K562 (cell line): ENCODE measurements at regions not wholly inside any gene's neighbourhood (a gene's known extent, or its start where the extent isn't known, plus 50 kb on each side); places are given as distances from the start of the nearest gene placed in this dataset.

ENCODE experiments used
- BCLAF1 ChIP-seq, 2 experiments: fragments of 450-650 bp in 1 of 2; IDR thresholded peaks; 2 replicates each; pipeline ENCODE4 v1.6.1; 2011 to 2017; ENCODE audit warnings: low read depth in 2 of 2, antibody characterized with exemption in 1 of 2, borderline replicate concordance in 1 of 2, low read length in 1 of 2, mild to moderate bottlenecking in 1 of 2, mixed read lengths in 1 of 2; ENCODE audit not compliant: control insufficient read depth in 1 of 2
- BRD4 ChIP-seq: fragments of 200-600 bp; sonication (generic); IDR thresholded peaks from 2 replicates; pipeline ENCODE4 v1.6.1; 2017; ENCODE audit warnings: inconsistent platforms
- CHD2 ChIP-seq: IDR thresholded peaks from 2 replicates; pipeline ENCODE4 v1.6.1; 2011; ENCODE audit warnings: low read depth, low read length
- DPF2 ChIP-seq: fragments of 450-650 bp; IDR thresholded peaks from 2 replicates; pipeline ENCODE4 v1.6.1; 2016
- E2F5 ChIP-seq: sonication (generic); formaldehyde crosslinking; IDR thresholded peaks from 2 replicates; pipeline ENCODE4 v1.8.0; 2022; ENCODE audit warnings: mild to moderate bottlenecking, missing genetic modification reagents
- ELK3 ChIP-seq: fragments of 450-650 bp; formaldehyde crosslinking; IDR thresholded peaks from 2 replicates; pipeline ENCODE4 v1.4.0; 2020; ENCODE audit warnings: mild to moderate bottlenecking
- ETV6 ChIP-seq, 3 experiments: fragments of 150-350 bp in 1 of 3; sonication (generic) in 1 of 3; formaldehyde crosslinking in 1 of 3; IDR thresholded peaks; 2 replicates each; pipeline versions ENCODE4 v1.6.1 to v1.8.0; 2014 to 2022; ENCODE audit warnings: borderline replicate concordance in 2 of 3, low read depth in 2 of 3, antibody characterized with exemption in 1 of 3, low read length in 1 of 3, mild to moderate bottlenecking in 1 of 3, missing genetic modification reagents in 1 of 3
- MXI1 ChIP-seq: IDR thresholded peaks from 2 replicates; pipeline ENCODE4 v1.6.1; 2011; ENCODE audit warnings: low read depth, mild to moderate bottlenecking, improper control_type of control experiment, low read length
- NFE2 ChIP-seq: IDR thresholded peaks from 2 replicates; pipeline ENCODE4 v1.6.1; 2014; ENCODE audit warnings: antibody characterized with exemption, low read depth
- NR2F6 ChIP-seq: fragments of 450-650 bp; formaldehyde crosslinking; IDR thresholded peaks from 2 replicates; pipeline ENCODE4 v1.4.0; 2020; ENCODE audit warnings: mild to moderate bottlenecking
- RAD21 ChIP-seq, 2 experiments: fragments of 250-450 bp in 1 of 2; fragments of 450-650 bp in 1 of 2; sonication (Bioruptor Pico) in 1 of 2; formaldehyde crosslinking in 1 of 2; IDR thresholded peaks in 1 of 2; conservative IDR thresholded peaks in 1 of 2; 2 replicates each; pipeline versions ENCODE4 v1.4.0 to v1.8.0; 2020 to 2022; ENCODE audit warnings: mild to moderate bottlenecking in 2 of 2, moderate library complexity in 1 of 2
- SIN3A ChIP-seq, 2 experiments: fragments of 150-350 bp in 1 of 2; IDR thresholded peaks; 2 replicates each; pipeline ENCODE4 v1.6.1; 2011 to 2016; ENCODE audit warnings: borderline replicate concordance in 2 of 2, low read depth in 2 of 2, low read length in 2 of 2, mild to moderate bottlenecking in 2 of 2, moderate library complexity in 2 of 2; ENCODE audit not compliant: control insufficient read depth in 1 of 2
- TF ChIP-seq, protein P1 (sequence below), 3 experiments: IDR thresholded peaks in 2 of 3; conservative IDR thresholded peaks in 1 of 3; 2 replicates each; pipeline ENCODE4 v1.5.1; 2011 to 2012; ENCODE audit warnings: low read length in 3 of 3, mild to moderate bottlenecking in 3 of 3, control low read depth in 2 of 3, improper control_type of control experiment in 1 of 3, inconsistent platforms in 1 of 3, low read depth in 1 of 3, mixed read lengths in 1 of 3, moderate library complexity in 1 of 3; ENCODE audit not compliant: insufficient read depth in 2 of 3

DNA sequence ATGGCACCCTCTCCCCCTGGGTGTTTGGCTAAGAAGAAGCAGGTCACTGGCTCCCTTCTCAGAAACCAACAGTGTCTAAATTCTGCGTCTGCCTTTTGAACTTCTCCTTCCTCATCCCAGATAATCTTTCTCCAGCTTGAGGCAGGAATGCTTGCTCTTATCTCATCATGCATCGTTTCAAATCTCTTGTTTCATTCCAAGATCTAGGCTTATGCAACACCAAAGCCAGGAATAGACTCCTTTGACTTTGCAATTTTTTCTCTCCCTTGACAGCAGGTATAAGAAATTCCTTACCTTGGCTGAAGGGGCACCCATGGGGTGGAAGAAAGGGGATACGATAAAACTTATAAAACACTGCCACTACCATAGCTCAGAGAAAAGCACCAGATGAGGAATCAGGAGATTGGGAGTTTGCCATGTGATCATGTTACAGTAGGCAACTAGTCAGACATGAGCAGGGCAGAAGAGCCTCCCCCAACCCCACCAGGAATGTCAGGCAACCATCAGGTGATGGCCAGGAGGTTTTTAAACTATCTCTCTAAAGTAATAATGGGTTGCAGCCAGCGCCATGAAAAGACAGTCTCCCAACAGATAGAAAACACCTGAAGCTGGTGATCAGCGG is 498.9 kb downstream of the KLF12 start:
- TF ChIP-seq E2F5 (CRISPR knock-in tag) (no peak), BRD4 (no peak), BCLAF1 (IDR thresholded peaks at IDR 0.05; ENCODE audit: borderline replicate concordance in 1 of 2, control insufficient read depth in 1 of 2, low read depth in 2 of 2, low read length in 1 of 2) (no peak), RAD21 (CRISPR knock-in tag; conservative IDR thresholded peaks at IDR 0.05 in 1 of 2, IDR thresholded peaks at IDR 0.05 in 1 of 2) (no peak), SIN3A (IDR thresholded peaks at IDR 0.05; ENCODE audit: borderline replicate concordance in 2 of 2, control insufficient read depth in 1 of 2, low read depth in 2 of 2, low read length in 2 of 2) (no peak), MXI1 (no peak), ELK3 (CRISPR knock-in tag) (no peak), ETV6 (IDR thresholded peaks at IDR 0.05; ENCODE audit: borderline replicate concordance in 1 of 2, low read depth in 2 of 2, low read length in 1 of 2) (no peak), ETV6 (CRISPR knock-in tag; IDR thresholded peaks at IDR 0.05; ENCODE audit: borderline replicate concordance) (no peak), NFE2 (no peak), DPF2 (no peak), NR2F6 (no peak), CHD2 (no peak)
- TF ChIP-seq, protein P1, sequence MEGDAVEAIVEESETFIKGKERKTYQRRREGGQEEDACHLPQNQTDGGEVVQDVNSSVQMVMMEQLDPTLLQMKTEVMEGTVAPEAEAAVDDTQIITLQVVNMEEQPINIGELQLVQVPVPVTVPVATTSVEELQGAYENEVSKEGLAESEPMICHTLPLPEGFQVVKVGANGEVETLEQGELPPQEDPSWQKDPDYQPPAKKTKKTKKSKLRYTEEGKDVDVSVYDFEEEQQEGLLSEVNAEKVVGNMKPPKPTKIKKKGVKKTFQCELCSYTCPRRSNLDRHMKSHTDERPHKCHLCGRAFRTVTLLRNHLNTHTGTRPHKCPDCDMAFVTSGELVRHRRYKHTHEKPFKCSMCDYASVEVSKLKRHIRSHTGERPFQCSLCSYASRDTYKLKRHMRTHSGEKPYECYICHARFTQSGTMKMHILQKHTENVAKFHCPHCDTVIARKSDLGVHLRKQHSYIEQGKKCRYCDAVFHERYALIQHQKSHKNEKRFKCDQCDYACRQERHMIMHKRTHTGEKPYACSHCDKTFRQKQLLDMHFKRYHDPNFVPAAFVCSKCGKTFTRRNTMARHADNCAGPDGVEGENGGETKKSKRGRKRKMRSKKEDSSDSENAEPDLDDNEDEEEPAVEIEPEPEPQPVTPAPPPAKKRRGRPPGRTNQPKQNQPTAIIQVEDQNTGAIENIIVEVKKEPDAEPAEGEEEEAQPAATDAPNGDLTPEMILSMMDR (IDR thresholded peaks at IDR 0.05 in 2 of 3, conservative IDR thresholded peaks at IDR 0.05 in 1 of 3; ENCODE audit: insufficient read depth in 2 of 3, low read depth in 1 of 3, low read length in 3 of 3), result no peak
